Adrenal gland (tissue), 9 donors: ENCODE measurements at regions not wholly inside any gene's neighbourhood (a gene's known extent, or its start where the extent isn't known, plus 50 kb on each side); places are given as distances from the start of the nearest gene placed in this dataset.

Source experiments
- DNase-seq, 7 donors: peaks; one replicate each; pipeline ENCODE4 v3.0.0-alpha.2; 2019 to 2020
- H3K27ac ChIP-seq, 5 donors: fragments of 200-600 bp; sonication (generic) in 4 of 5; 1 replicate in 3 of 5; 2 replicates in 2 of 5; pipeline versions ENCODE4 v1.5.1 to v1.8.0; 2016 to 2020; ENCODE audit warnings: mild to moderate bottlenecking in 1 of 5
- H3K27me3 ChIP-seq: fragments of 200-600 bp; 2 replicates; pipeline ENCODE4 v1.8.0; 2021
- H3K36me3 ChIP-seq, 2 donors: fragments of 200-600 bp; replicated peaks in 1 of 2; 1 replicate in 1 of 2; 2 replicates in 1 of 2; pipeline versions ENCODE4 v1.5.1 to v1.8.0; 2018 to 2022
- H3K4me1 ChIP-seq, 2 donors: fragments of 200-600 bp; replicated peaks in 1 of 2; 1 replicate in 1 of 2; 2 replicates in 1 of 2; pipeline versions ENCODE4 v1.5.1 to v1.8.0; 2018 to 2021
- H3K4me3 ChIP-seq, 4 donors: fragments of 200-600 bp; sonication (generic) in 3 of 4; one replicate each; pipeline ENCODE4 v1.5.1; 2016 to 2018
- H3K9me3 ChIP-seq, 3 donors: fragments of 200-600 bp; sonication (generic) in 1 of 3; replicated peaks in 1 of 3; 1 replicate in 2 of 3; 2 replicates in 1 of 3; pipeline versions ENCODE4 v1.5.1 to v1.8.0; 2016 to 2021
- CTCF ChIP-seq, 6 experiments: fragments of 450-650 bp in 4 of 6; fragments of 200-600 bp in 2 of 6; sonication (generic) in 1 of 6; IDR thresholded peaks; 1 replicate in 5 of 6; 2 replicates in 1 of 6; pipeline versions ENCODE4 v1.5.1 to v1.8.0; 2016 to 2021; ENCODE audit warnings: antibody characterized with exemption in 6 of 6, mild to moderate bottlenecking in 2 of 6, moderate library complexity in 1 of 6
- POLR2A ChIP-seq, 2 donors: fragments of 450-650 bp; IDR thresholded peaks; one replicate each; pipeline ENCODE4 v1.6.1; 2017; ENCODE audit warnings: antibody characterized with exemption in 2 of 2, mild to moderate bottlenecking in 2 of 2, moderate library complexity in 1 of 2
- WGBS, 4 donors: extraction: QIAGEN DNeasy Blood & Tissue Kit in 2 of 4; methylation state at CpG; one replicate each; pipeline versions ENCODE4 v1.1.5 to v1.1.7; 2013 to 2017; 5-methylcytosine and 5-hydroxymethylcytosine counted together
- intact Hi-C, 2 donors: fragments of 100-400 bp; cut with DNase I; formaldehyde crosslinking; loops; one replicate each; pipeline versions ENCODE4 v1.14.1 to v1.15.0; 2022 to 2023
- donor health status: healthy with polysubstance abuse.
- donor health status: Bipolar disorder and iron deficiency.
- donor health status: DM: yes; HTN: yes; CAD: no.
- donor health status: DM: no; HTN: no; CAD: no.
- donor health status: DM: no; HTN: no; CAD: no.

- no peak overlapping the region for H3K27ac ChIP-seq
- no peaks in the 10 kb centered on the region for H3K36me3 ChIP-seq
- no peaks in the 10 kb centered on the region for H3K4me1 ChIP-seq
- no peak for TF ChIP-seq POLR2A (IDR thresholded peaks at IDR 0.05)
- TF ChIP-seq CTCF (IDR thresholded peaks at IDR 0.05): no peak
- no peak overlapping the region for H3K4me3 ChIP-seq
- no peak for DNase-seq
- intact Hi-C loops: no loop called here
- no peaks in the 10 kb centered on the region for H3K9me3 ChIP-seq
- H3K27me3 ChIP-seq: no peaks in the 10 kb centered on the region
- WGBS, 4 donors: 70 to 90% (median 86%) methylated on average over 5 to 7 of the region's 7 CpGs
Measured at GRCh38 chr18:78801011-78801410, 178.6 kb upstream of the SALL3 start.

GRCh38 chr18:78803104-78803503, 176.5 kb upstream of the SALL3 start:
- Histone ChIP-seq H3K4me3 (no peak overlapping the region), H3K36me3 (no peaks in the 10 kb centered on the region), H3K9me3 (no peaks in the 10 kb centered on the region), H3K4me1 (no peaks in the 10 kb centered on the region), H3K27ac (no peak overlapping the region), H3K27me3 (no peaks in the 10 kb centered on the region)
- 63 to 81% (median 77%) methylated on average over 7 to 9 of the region's 9 CpGs for WGBS, 4 donors
- intact Hi-C loops: no loop called here
- TF ChIP-seq POLR2A (IDR thresholded peaks at IDR 0.05) (no peak), CTCF (IDR thresholded peaks at IDR 0.05) (no peak)
- DNase-seq: no peak

- Histone ChIP-seq H3K4me1 (no peaks in the 10 kb centered on the region), H3K9me3 (no peaks in the 10 kb centered on the region), H3K27ac (no peak overlapping the region), H3K4me3 (no peak overlapping the region), H3K36me3 (no peaks in the 10 kb centered on the region), H3K27me3 (no peaks in the 10 kb centered on the region)
- 82 to 91% (median 88%) methylated on average over 11 to 26 of the region's 26 CpGs for WGBS, 4 donors
- TF ChIP-seq POLR2A (IDR thresholded peaks at IDR 0.05) (no peak), CTCF (IDR thresholded peaks at IDR 0.05) (no peak)
- intact Hi-C loops: no loop called here
- no peak for DNase-seq
Measured at GRCh38 chr18:78804206-78805030, 175.2 kb upstream of the SALL3 start.

- H3K27ac ChIP-seq: no peak overlapping the region
- no peaks in the 10 kb centered on the region for H3K36me3 ChIP-seq
- no peaks in the 10 kb centered on the region for H3K9me3 ChIP-seq
- no peak overlapping the region for H3K4me3 ChIP-seq
- no peak for DNase-seq
- 67 to 72% (median 67%) methylated on average over 8 of the region's 8 CpGs for WGBS, 4 donors
- H3K27me3 ChIP-seq: no peaks in the 10 kb centered on the region
- intact Hi-C loops: no loop called here
- TF ChIP-seq CTCF (IDR thresholded peaks at IDR 0.05): no peak
- no peak for TF ChIP-seq POLR2A (IDR thresholded peaks at IDR 0.05)
- H3K4me1 ChIP-seq: no peaks in the 10 kb centered on the region
Measured at GRCh38 chr18:78805840-78806239, 173.8 kb upstream of the SALL3 start.
